ENCODE measurements at regions not wholly inside any gene's neighbourhood (a gene's known extent, or its start where the extent isn't known, plus 50 kb on each side); places are given as distances from the start of the nearest gene placed in this dataset.

DNA sequence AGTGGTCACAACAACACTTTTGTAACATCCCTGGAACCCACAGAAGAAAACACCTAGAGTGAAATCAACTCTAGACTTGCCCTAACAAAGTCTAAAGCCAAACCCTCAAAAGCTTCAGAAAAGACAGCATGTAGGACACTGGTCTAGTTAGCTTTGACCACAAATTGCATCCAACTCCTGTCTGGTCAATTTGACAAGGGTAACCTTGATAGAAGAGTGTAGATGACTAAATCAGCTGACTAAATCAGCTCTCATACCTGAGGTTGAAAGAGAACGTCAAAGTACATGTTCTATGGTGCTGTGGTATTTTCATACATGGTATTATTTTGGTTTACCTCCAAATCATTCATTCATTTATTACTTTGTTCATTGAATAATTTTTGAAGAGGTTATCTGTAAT, 272.8 kb downstream of the KLF5 start:
- TF ChIP-seq TAF1 (IDR thresholded peaks at IDR 0.05; ENCODE audit: borderline replicate concordance, insufficient read depth, low read length) = no peak
- TF ChIP-seq, protein P1, sequence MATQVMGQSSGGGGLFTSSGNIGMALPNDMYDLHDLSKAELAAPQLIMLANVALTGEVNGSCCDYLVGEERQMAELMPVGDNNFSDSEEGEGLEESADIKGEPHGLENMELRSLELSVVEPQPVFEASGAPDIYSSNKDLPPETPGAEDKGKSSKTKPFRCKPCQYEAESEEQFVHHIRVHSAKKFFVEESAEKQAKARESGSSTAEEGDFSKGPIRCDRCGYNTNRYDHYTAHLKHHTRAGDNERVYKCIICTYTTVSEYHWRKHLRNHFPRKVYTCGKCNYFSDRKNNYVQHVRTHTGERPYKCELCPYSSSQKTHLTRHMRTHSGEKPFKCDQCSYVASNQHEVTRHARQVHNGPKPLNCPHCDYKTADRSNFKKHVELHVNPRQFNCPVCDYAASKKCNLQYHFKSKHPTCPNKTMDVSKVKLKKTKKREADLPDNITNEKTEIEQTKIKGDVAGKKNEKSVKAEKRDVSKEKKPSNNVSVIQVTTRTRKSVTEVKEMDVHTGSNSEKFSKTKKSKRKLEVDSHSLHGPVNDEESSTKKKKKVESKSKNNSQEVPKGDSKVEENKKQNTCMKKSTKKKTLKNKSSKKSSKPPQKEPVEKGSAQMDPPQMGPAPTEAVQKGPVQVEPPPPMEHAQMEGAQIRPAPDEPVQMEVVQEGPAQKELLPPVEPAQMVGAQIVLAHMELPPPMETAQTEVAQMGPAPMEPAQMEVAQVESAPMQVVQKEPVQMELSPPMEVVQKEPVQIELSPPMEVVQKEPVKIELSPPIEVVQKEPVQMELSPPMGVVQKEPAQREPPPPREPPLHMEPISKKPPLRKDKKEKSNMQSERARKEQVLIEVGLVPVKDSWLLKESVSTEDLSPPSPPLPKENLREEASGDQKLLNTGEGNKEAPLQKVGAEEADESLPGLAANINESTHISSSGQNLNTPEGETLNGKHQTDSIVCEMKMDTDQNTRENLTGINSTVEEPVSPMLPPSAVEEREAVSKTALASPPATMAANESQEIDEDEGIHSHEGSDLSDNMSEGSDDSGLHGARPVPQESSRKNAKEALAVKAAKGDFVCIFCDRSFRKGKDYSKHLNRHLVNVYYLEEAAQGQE (IDR thresholded peaks at IDR 0.05; ENCODE audit: insufficient read depth in 1 of 2, low read depth in 2 of 2, low read length in 2 of 2) = no peak

Data from PFSK-1 (cell line).